Choroid plexus epithelial cell (primary cell): ENCODE measurements at regions not wholly inside any gene's neighbourhood (a gene's known extent, or its start where the extent isn't known, plus 50 kb on each side); places are given as distances from the start of the nearest gene placed in this dataset.
"Not testable (repeated sequence)": the region's sequence is repeated elsewhere in the genome, so short reads cannot be mapped to it uniquely, and the experiment has no call there.

Source experiments
- DNase-seq: peaks from one replicate; pipeline ENCODE4 v3.0.0-alpha.2; 2010; ENCODE audit warnings: low read depth
- H3K4me3 ChIP-seq: 2 replicates; pipeline ENCODE4 v1.5.1; 2011; ENCODE audit warnings: low read depth, mild to moderate bottlenecking, control low read depth, low read length, moderate library complexity
- CTCF ChIP-seq: conservative IDR thresholded peaks from 2 replicates; pipeline ENCODE4 v1.5.1; 2011; ENCODE audit warnings: low read depth, mild to moderate bottlenecking, control low read depth, inconsistent platforms, low read length, moderate library complexity

- TF ChIP-seq CTCF: no peak
- no peak overlapping the region for H3K4me3 ChIP-seq
- DNase-seq: no peak
These were observed 222.4 kb upstream of the UBL3 start for GRCh38 chr13:30072818-30073186.

- no peak for DNase-seq
- TF ChIP-seq CTCF: no peak
- no peak overlapping the region for H3K4me3 ChIP-seq
These were observed 221.8 kb upstream of the UBL3 start for GRCh38 chr13:30071969-30072817.

GRCh38 chr13:30065181-30065580 is 214.8 kb upstream of the UBL3 start:
- no peak for TF ChIP-seq CTCF
- DNase-seq: no peak
- H3K4me3 ChIP-seq: no peak overlapping the region

GRCh38 chr13:30063892-30064291 is 213.5 kb upstream of the UBL3 start:
- no peak for DNase-seq
- no peak for TF ChIP-seq CTCF
- H3K4me3 ChIP-seq: no peak overlapping the region

GRCh38 chr13:30061217-30061616 is 210.8 kb upstream of the UBL3 start:
- TF ChIP-seq CTCF: no peak
- H3K4me3 ChIP-seq: no peak overlapping the region
- DNase-seq: no peak

GRCh38 chr13:30058429-30058828 is 208.0 kb upstream of the UBL3 start:
- H3K4me3 ChIP-seq: no peak overlapping the region
- no peak for TF ChIP-seq CTCF
- DNase-seq: no peak

- H3K4me3 ChIP-seq, DNase-seq: not testable (repeated sequence)
These were observed 204.1 kb upstream of the UBL3 start for GRCh38 chr13:30054546-30054945.

GRCh38 chr13:30053939-30054338 is 203.5 kb upstream of the UBL3 start:
- no peak for TF ChIP-seq CTCF
- H3K4me3 ChIP-seq: no peak overlapping the region
- no peak for DNase-seq
